ENCODE measurements at regions not wholly inside any gene's neighbourhood (a gene's known extent, or its start where the extent isn't known, plus 50 kb on each side); places are given as distances from the start of the nearest gene placed in this dataset.

- Histone ChIP-seq H3K4me3 (no peak overlapping the region), H3K4me1 (no peaks in the 10 kb centered on the region), H3K9me3 (no peaks in the 10 kb centered on the region), H3K36me3 (no peaks in the 10 kb centered on the region), H3K27ac (no peak overlapping the region), H3K27me3 (no peaks in the 10 kb centered on the region)
- TF ChIP-seq POLR2A (IDR thresholded peaks at IDR 0.05) = no peak
- DNase-seq (ENCODE audit: low spot score in 2 of 2) = no peak
- WGBS = 48% methylated on average over 2 of the region's 2 CpGs
Measured at GRCh38 chr13:64540976-64541375, 2689.2 kb downstream of the PCDH9 start.

GRCh38 chr13:64540468-64540867 lies 2689.7 kb downstream of the PCDH9 start:
- no peak overlapping the region for H3K4me3 ChIP-seq
- no peak for TF ChIP-seq CTCF (IDR thresholded peaks at IDR 0.05)
- WGBS = 94% methylated on average over 2 of the region's 2 CpGs

GRCh38 chr13:64538711-64539110 lies 2691.4 kb downstream of the PCDH9 start:
- no peak overlapping the region for H3K27ac ChIP-seq
- TF ChIP-seq POLR2AphosphoS5 (IDR thresholded peaks at IDR 0.05) = no peak
- TF ChIP-seq CTCF (IDR thresholded peaks at IDR 0.05) = no peak
- TF ChIP-seq POLR2A (IDR thresholded peaks at IDR 0.05) = no peak
- no peak for TF ChIP-seq EP300 (IDR thresholded peaks at IDR 0.05)
- no peaks in the 10 kb centered on the region for H3K9me3 ChIP-seq
- no peaks in the 10 kb centered on the region for H3K4me1 ChIP-seq
- H3K4me3 ChIP-seq = no peak overlapping the region
- no peaks in the 10 kb centered on the region for H3K27me3 ChIP-seq
- no peaks in the 10 kb centered on the region for H3K36me3 ChIP-seq
- DNase-seq (ENCODE audit: low spot score in 2 of 2) = no peak
- 88% methylated on average over 2 of the region's 2 CpGs for WGBS

More at GRCh38 chr13:64540468-64540867, 2689.7 kb downstream of the PCDH9 start:
- Histone ChIP-seq H3K9me3 (no peaks in the 10 kb centered on the region), H3K27ac (no peak overlapping the region), H3K36me3 (no peaks in the 10 kb centered on the region), H3K27me3 (no peaks in the 10 kb centered on the region), H3K4me1 (no peaks in the 10 kb centered on the region)
- no peak for DNase-seq (ENCODE audit: low spot score in 2 of 2)

- no peaks in the 10 kb centered on the region for H3K9me3 ChIP-seq
- no peak overlapping the region for H3K4me3 ChIP-seq
- 88% methylated on average over 2 of the region's 2 CpGs for WGBS
- no peaks in the 10 kb centered on the region for H3K4me1 ChIP-seq
- H3K27ac ChIP-seq = no peak overlapping the region
- TF ChIP-seq POLR2A (IDR thresholded peaks at IDR 0.05) (no peak), EP300 (IDR thresholded peaks at IDR 0.05) (no peak), CTCF (IDR thresholded peaks at IDR 0.05) (no peak), POLR2AphosphoS5 (IDR thresholded peaks at IDR 0.05) (no peak)
- H3K36me3 ChIP-seq = no peaks in the 10 kb centered on the region
- no peak for DNase-seq (ENCODE audit: low spot score in 2 of 2)
- no peaks in the 10 kb centered on the region for H3K27me3 ChIP-seq
Measured at GRCh38 chr13:64534302-64534701, 2695.8 kb downstream of the PCDH9 start.

- H3K27me3 ChIP-seq = no peaks in the 10 kb centered on the region
- no peak overlapping the region for H3K27ac ChIP-seq
- no peak overlapping the region for H3K4me3 ChIP-seq
- WGBS = 87% methylated on average over 4 of the region's 4 CpGs
- TF ChIP-seq POLR2A (IDR thresholded peaks at IDR 0.05) = no peak
- no peak for TF ChIP-seq EP300 (IDR thresholded peaks at IDR 0.05)
- no peak for TF ChIP-seq POLR2AphosphoS5 (IDR thresholded peaks at IDR 0.05)
- TF ChIP-seq CTCF (IDR thresholded peaks at IDR 0.05) = no peak
- DNase-seq (ENCODE audit: low spot score in 2 of 2) = no peak
- H3K9me3 ChIP-seq = no peaks in the 10 kb centered on the region
- H3K36me3 ChIP-seq = no peaks in the 10 kb centered on the region
- H3K4me1 ChIP-seq = no peaks in the 10 kb centered on the region
Measured at GRCh38 chr13:64531400-64531799, 2698.7 kb downstream of the PCDH9 start.

GRCh38 chr13:64529874-64530485 lies 2700.2 kb downstream of the PCDH9 start:
- no peak overlapping the region for H3K4me3 ChIP-seq
- 81% methylated on average over 2 of the region's 2 CpGs for WGBS
- H3K4me1 ChIP-seq = no peaks in the 10 kb centered on the region
- DNase-seq (ENCODE audit: low spot score in 2 of 2) = no peak
- no peaks in the 10 kb centered on the region for H3K36me3 ChIP-seq
- H3K27me3 ChIP-seq = no peaks in the 10 kb centered on the region
- H3K27ac ChIP-seq = no peak overlapping the region
- no peaks in the 10 kb centered on the region for H3K9me3 ChIP-seq
- TF ChIP-seq POLR2A (IDR thresholded peaks at IDR 0.05) (no peak), CTCF (IDR thresholded peaks at IDR 0.05) (peak in 1 of 2 donors; percentile 15)

Measured in suprapubic skin (tissue), 4 donors.